HG03520 (cell line): ENCODE measurements at regions not wholly inside any gene's neighbourhood (a gene's known extent, or its start where the extent isn't known, plus 50 kb on each side); places are given as distances from the start of the nearest gene placed in this dataset.
A peak's percentile ranks its signal among the peaks of the same experiment; 100 is the strongest.
"Not testable (repeated sequence)": the region's sequence is repeated elsewhere in the genome, so short reads cannot be mapped to it uniquely, and the experiment has no call there.

Source experiments
- ATAC-seq: cut with Tn5 transposase; IDR thresholded peaks from one replicate; pipeline ENCODE4 v1.9.1; 2021; ENCODE audit warnings: mild to moderate bottlenecking, moderate library complexity; ENCODE audit not compliant: unreplicated experiment

- ATAC-seq = no peak
These were observed 503.3 kb downstream of the RNF144A start for GRCh38 chr2:7420530-7420929.

GRCh38 chr2:7424481-7424880 is 507.3 kb downstream of the RNF144A start:
- no peak for ATAC-seq

- ATAC-seq = no peak
These were observed 510.3 kb downstream of the RNF144A start for GRCh38 chr2:7427293-7428060.

GRCh38 chr2:7428454-7429204 is 511.4 kb downstream of the RNF144A start:
- ATAC-seq = no peak

GRCh38 chr2:7429733-7430132 is 512.5 kb downstream of the RNF144A start:
- no peak for ATAC-seq

- no peak for ATAC-seq
These were observed 513.2 kb downstream of the RNF144A start for GRCh38 chr2:7430421-7430868.

- ATAC-seq = peak; percentile 69
These were observed 513.8 kb downstream of the RNF144A start for GRCh38 chr2:7430869-7431641.

- ATAC-seq = no peak
These were observed 515.2 kb downstream of the RNF144A start for GRCh38 chr2:7432436-7432835.

- ATAC-seq = no peak
These were observed 519.1 kb downstream of the RNF144A start for GRCh38 chr2:7436096-7436906.

- ATAC-seq = no peak
These were observed 519.9 kb downstream of the RNF144A start for GRCh38 chr2:7437141-7437540.

GRCh38 chr2:7437716-7438632 is 520.8 kb downstream of the RNF144A start:
- no peak for ATAC-seq

- no peak for ATAC-seq
These were observed 521.6 kb downstream of the RNF144A start for GRCh38 chr2:7438855-7439254.

GRCh38 chr2:7440977-7441376 is 523.8 kb downstream of the RNF144A start:
- no peak for ATAC-seq

GRCh38 chr2:7441841-7442240 is 524.6 kb downstream of the RNF144A start:
- not testable (repeated sequence) for ATAC-seq

GRCh38 chr2:7444626-7445025 is 527.4 kb downstream of the RNF144A start:
- no peak for ATAC-seq

GRCh38 chr2:7448578-7449264 is 531.5 kb downstream of the RNF144A start:
- no peak for ATAC-seq

GRCh38 chr2:7449298-7449697 is 532.1 kb downstream of the RNF144A start:
- no peak for ATAC-seq

GRCh38 chr2:7450188-7450832 is 533.1 kb downstream of the RNF144A start:
- no peak for ATAC-seq

- no peak for ATAC-seq
These were observed 533.6 kb downstream of the RNF144A start for GRCh38 chr2:7450833-7451190.
